HL-60 (cell line): ENCODE measurements at regions not wholly inside any gene's neighbourhood (a gene's known extent, or its start where the extent isn't known, plus 50 kb on each side); places are given as distances from the start of the nearest gene placed in this dataset.

Source experiments
- DNase-seq, 2 experiments: peaks; one replicate each; pipeline ENCODE4 v3.0.0-alpha.2; 2010 to 2020; ENCODE audit warnings: low read depth in 1 of 2, low spot score in 1 of 2
- H3K27ac ChIP-seq: fragments of 250-450 bp; sonication (Bioruptor Pico); replicated peaks from 2 replicates; pipeline ENCODE4 v1.5.1; 2020; ENCODE audit warnings: mild to moderate bottlenecking, moderate library complexity
- H3K27me3 ChIP-seq: fragments of 250-450 bp; sonication (Bioruptor Pico); 2 replicates; pipeline ENCODE4 v1.5.1; 2021; ENCODE audit warnings: mild to moderate bottlenecking, moderate library complexity; ENCODE audit not compliant: insufficient read depth, poor library complexity, severe bottlenecking
- H3K4me3 ChIP-seq: replicated peaks from 2 replicates; pipeline ENCODE4 v1.5.1; 2011; ENCODE audit warnings: mild to moderate bottlenecking, control low read depth, low read length; ENCODE audit not compliant: insufficient read depth
- CTCF ChIP-seq: IDR thresholded peaks from one replicate; pipeline ENCODE4 v1.5.1; 2011; ENCODE audit warnings: low read length, control low read depth, inconsistent platforms; ENCODE audit not compliant: insufficient read depth
- GABPA ChIP-seq: IDR thresholded peaks from 2 replicates; pipeline ENCODE4 v1.6.1; 2012; ENCODE audit warnings: low read depth
- POLR2AphosphoS5 ChIP-seq: IDR thresholded peaks from 2 replicates; pipeline ENCODE4 v1.6.1; 2012; ENCODE audit warnings: low read depth
- REST ChIP-seq: IDR thresholded peaks from 2 replicates; pipeline ENCODE4 v1.6.1; 2012; ENCODE audit warnings: low read depth; ENCODE audit not compliant: insufficient replicate concordance
- SPI1 ChIP-seq: IDR thresholded peaks from 2 replicates; pipeline ENCODE4 v1.6.1; 2012; ENCODE audit warnings: low read depth, mild to moderate bottlenecking, borderline replicate concordance

GRCh38 chr20:1845163-1845523 is 50.1 kb upstream of the SIRPA start:
- peak overlapping the region; percentile 59 for H3K27ac ChIP-seq
- TF ChIP-seq GABPA (no peak), POLR2AphosphoS5 (no peak), SPI1 (no peak), CTCF (no peak), REST (no peak)
- no peak overlapping the region for H3K4me3 ChIP-seq
- H3K27me3 ChIP-seq: no peaks in the 10 kb centered on the region
- DNase-seq: no peak

GRCh38 chr20:1844325-1845162 is 50.7 kb upstream of the SIRPA start:
- H3K27ac ChIP-seq: peak overlapping the region; percentile 59
- peak; percentile 66 to 92 for DNase-seq
- TF ChIP-seq GABPA (no peak), SPI1 (peak; percentile 36; the same call in 1 of the 2 replicates), POLR2AphosphoS5 (0 out of 2 replicates have a peak, but pooled peaks have one; percentile 48)

GRCh38 chr20:1842281-1842680 is 52.9 kb upstream of the SIRPA start:
- Histone ChIP-seq H3K27ac (no peak overlapping the region), H3K27me3 (no peaks in the 10 kb centered on the region), H3K4me3 (no peak overlapping the region)
- DNase-seq: no peak
- no peak for TF ChIP-seq GABPA
- TF ChIP-seq POLR2AphosphoS5: no peak
- no peak for TF ChIP-seq CTCF
- TF ChIP-seq REST: no peak
- TF ChIP-seq SPI1: no peak

More at GRCh38 chr20:1844325-1845162, 50.7 kb upstream of the SIRPA start:
- H3K27me3 ChIP-seq: no peaks in the 10 kb centered on the region
- no peak overlapping the region for H3K4me3 ChIP-seq

- Histone ChIP-seq H3K27ac (peak overlapping the region; percentile 35), H3K4me3 (no peak overlapping the region), H3K27me3 (no peaks in the 10 kb centered on the region)
- DNase-seq: peak; percentile 69 to 84
- TF ChIP-seq POLR2AphosphoS5: no peak
- no peak for TF ChIP-seq REST
- TF ChIP-seq GABPA: no peak
- no peak for TF ChIP-seq SPI1
These were observed 53.6 kb upstream of the SIRPA start for GRCh38 chr20:1841554-1842140.
